ENCODE measurements at regions not wholly inside any gene's neighbourhood (a gene's known extent, or its start where the extent isn't known, plus 50 kb on each side); places are given as distances from the start of the nearest gene placed in this dataset.
"Not testable (repeated sequence)": the region's sequence is repeated elsewhere in the genome, so short reads cannot be mapped to it uniquely, and the experiment has no call there.

GRCh38 chr2:64250751-64251423 is 106.7 kb upstream of the PELI1 start:
- no peak for DNase-seq (ENCODE audit: low read depth in 1 of 2, low spot score in 1 of 2)

GRCh38 chr2:64251497-64252250 is 107.5 kb upstream of the PELI1 start:
- no peak for DNase-seq (ENCODE audit: low read depth in 1 of 2, low spot score in 1 of 2)

GRCh38 chr2:64252251-64252978 is 108.2 kb upstream of the PELI1 start:
- DNase-seq (ENCODE audit: low read depth in 1 of 2, low spot score in 1 of 2) = not testable (repeated sequence)

GRCh38 chr2:64253421-64253820 is 109.2 kb upstream of the PELI1 start:
- not testable (repeated sequence) for DNase-seq (ENCODE audit: low read depth in 1 of 2, low spot score in 1 of 2)

GRCh38 chr2:64258566-64258965 is 114.3 kb upstream of the PELI1 start:
- DNase-seq (ENCODE audit: low read depth in 1 of 2, low spot score in 1 of 2) = no peak

- DNase-seq (ENCODE audit: low read depth in 1 of 2, low spot score in 1 of 2) = no peak
Measured at GRCh38 chr2:64259312-64259711, 115.1 kb upstream of the PELI1 start.

- no peak for DNase-seq (ENCODE audit: low read depth in 1 of 2, low spot score in 1 of 2)
Measured at GRCh38 chr2:64260093-64260803, 116.0 kb upstream of the PELI1 start.

- no peak for DNase-seq (ENCODE audit: low read depth in 1 of 2, low spot score in 1 of 2)
Measured at GRCh38 chr2:64260817-64261216, 116.6 kb upstream of the PELI1 start.

- DNase-seq (ENCODE audit: low read depth in 1 of 2, low spot score in 1 of 2) = no peak
Measured at GRCh38 chr2:64262071-64262470, 117.9 kb upstream of the PELI1 start.

- DNase-seq (ENCODE audit: low read depth in 1 of 2, low spot score in 1 of 2) = no peak
Measured at GRCh38 chr2:64262816-64263215, 118.6 kb upstream of the PELI1 start.

- no peak for DNase-seq (ENCODE audit: low read depth in 1 of 2, low spot score in 1 of 2)
Measured at GRCh38 chr2:64263315-64263714, 119.1 kb upstream of the PELI1 start.

GRCh38 chr2:64267699-64268098 is 123.5 kb upstream of the PELI1 start:
- no peak for DNase-seq (ENCODE audit: low read depth in 1 of 2, low spot score in 1 of 2)

- DNase-seq (ENCODE audit: low read depth in 1 of 2, low spot score in 1 of 2) = no peak
Measured at GRCh38 chr2:64268330-64269048, 124.3 kb upstream of the PELI1 start.

GRCh38 chr2:64273524-64274398 is 129.5 kb upstream of the PELI1 start:
- DNase-seq (ENCODE audit: low read depth in 1 of 2, low spot score in 1 of 2) = no peak

GRCh38 chr2:64274399-64275173 is 130.4 kb upstream of the PELI1 start:
- no peak for DNase-seq (ENCODE audit: low read depth in 1 of 2, low spot score in 1 of 2)

GRCh38 chr2:64275174-64275466 is 130.9 kb upstream of the PELI1 start:
- DNase-seq (ENCODE audit: low read depth in 1 of 2, low spot score in 1 of 2) = no peak

- no peak for DNase-seq (ENCODE audit: low read depth in 1 of 2, low spot score in 1 of 2)
Measured at GRCh38 chr2:64276417-64277095, 132.3 kb upstream of the PELI1 start.

GRCh38 chr2:64277101-64277849 is 133.1 kb upstream of the PELI1 start:
- no peak for DNase-seq (ENCODE audit: low read depth in 1 of 2, low spot score in 1 of 2)
